OCI-LY1 (cell line): ENCODE measurements at regions not wholly inside any gene's neighbourhood (a gene's known extent, or its start where the extent isn't known, plus 50 kb on each side); places are given as distances from the start of the nearest gene placed in this dataset.

Experiments used
- H2AFZ ChIP-seq: fragments of 200-600 bp; sonication (generic), shearing (Covaris generic); 2 replicates; pipeline ENCODE4 v1.6.0; 2014; ENCODE audit warnings: antibody characterized with exemption, mild to moderate bottlenecking, low read length
- H3F3A ChIP-seq: fragments of 200-600 bp; sonication (generic), shearing (Covaris generic); 2 replicates; pipeline ENCODE4 v1.6.0; 2014; ENCODE audit warnings: mild to moderate bottlenecking, antibody characterized with exemption, low read length, moderate library complexity; ENCODE audit not compliant: insufficient read depth
- H3K27ac ChIP-seq: fragments of 200-600 bp; sonication (generic); 2 replicates; pipeline ENCODE4 v1.5.1; 2014; ENCODE audit warnings: low read length, mixed run types, mild to moderate bottlenecking, low read depth; ENCODE audit not compliant: poor library complexity, severe bottlenecking
- H3K27me3 ChIP-seq: fragments of 200-600 bp; sonication (generic); 2 replicates; pipeline ENCODE4 v1.6.0; 2014; ENCODE audit warnings: antibody characterized with exemption, mild to moderate bottlenecking, low read length, moderate library complexity; ENCODE audit not compliant: insufficient read depth
- H3K36me3 ChIP-seq: fragments of 200-600 bp; sonication (generic); 2 replicates; pipeline ENCODE4 v1.6.1; 2014; ENCODE audit warnings: mild to moderate bottlenecking, antibody characterized with exemption, low read length, moderate library complexity, mixed read lengths; ENCODE audit not compliant: insufficient read depth
- H3K4me1 ChIP-seq: fragments of 200-600 bp; sonication (generic); 2 replicates; pipeline ENCODE4 v1.5.1; 2014; ENCODE audit warnings: mild to moderate bottlenecking, low read length, moderate library complexity; ENCODE audit not compliant: insufficient read depth, severe bottlenecking
- H3K4me2 ChIP-seq: fragments of 200-600 bp; sonication (generic), shearing (Covaris generic); 2 replicates; pipeline ENCODE4 v1.6.1; 2014; ENCODE audit warnings: low read length
- H3K4me3 ChIP-seq: fragments of 200-600 bp; sonication (generic); 2 replicates; pipeline ENCODE4 v1.5.1; 2014; ENCODE audit warnings: low read length, low read depth, mild to moderate bottlenecking, mixed read lengths; ENCODE audit not compliant: poor library complexity, severe bottlenecking
- H3K79me2 ChIP-seq: fragments of 200-600 bp; shearing (Covaris generic); 2 replicates; pipeline ENCODE4 v1.6.1; 2016; ENCODE audit warnings: mixed run types, low read length, mixed read lengths; ENCODE audit not compliant: insufficient read depth
- H3K9ac ChIP-seq: fragments of 200-600 bp; sonication (generic), shearing (Covaris generic); 2 replicates; pipeline ENCODE4 v1.6.1; 2014; ENCODE audit warnings: mild to moderate bottlenecking, low read length, mixed read lengths
- H3K9me2 ChIP-seq: fragments of 200-600 bp; sonication (generic), shearing (Covaris generic); 2 replicates; pipeline ENCODE4 v1.6.1; 2014; ENCODE audit warnings: low read depth, mild to moderate bottlenecking, low read length, mixed read lengths
- H3K9me3 ChIP-seq: fragments of 200-600 bp; shearing (Covaris generic); 2 replicates; pipeline ENCODE4 v1.6.1; 2014; ENCODE audit warnings: low read length, mixed read lengths
- H4K20me1 ChIP-seq: fragments of 200-600 bp; sonication (generic), shearing (Covaris generic); 2 replicates; pipeline ENCODE4 v1.6.0; 2016; ENCODE audit warnings: mild to moderate bottlenecking, low read length; ENCODE audit not compliant: insufficient read depth
- EZH2 ChIP-seq: fragments of 200-600 bp; sonication (generic), shearing (Covaris generic); IDR thresholded peaks from 2 replicates; pipeline ENCODE4 v1.8.0; 2017; ENCODE audit warnings: borderline replicate concordance, mixed run types, mild to moderate bottlenecking, antibody characterized with exemption, low read length, moderate library complexity, mixed read lengths
- TF ChIP-seq, protein P1 (sequence below): fragments of 200-600 bp; sonication (generic), shearing (Covaris generic); IDR thresholded peaks from 2 replicates; pipeline ENCODE4 v1.5.1; 2017; ENCODE audit warnings: mild to moderate bottlenecking, antibody characterized with exemption, low read length, moderate library complexity, mixed read lengths

DNA sequence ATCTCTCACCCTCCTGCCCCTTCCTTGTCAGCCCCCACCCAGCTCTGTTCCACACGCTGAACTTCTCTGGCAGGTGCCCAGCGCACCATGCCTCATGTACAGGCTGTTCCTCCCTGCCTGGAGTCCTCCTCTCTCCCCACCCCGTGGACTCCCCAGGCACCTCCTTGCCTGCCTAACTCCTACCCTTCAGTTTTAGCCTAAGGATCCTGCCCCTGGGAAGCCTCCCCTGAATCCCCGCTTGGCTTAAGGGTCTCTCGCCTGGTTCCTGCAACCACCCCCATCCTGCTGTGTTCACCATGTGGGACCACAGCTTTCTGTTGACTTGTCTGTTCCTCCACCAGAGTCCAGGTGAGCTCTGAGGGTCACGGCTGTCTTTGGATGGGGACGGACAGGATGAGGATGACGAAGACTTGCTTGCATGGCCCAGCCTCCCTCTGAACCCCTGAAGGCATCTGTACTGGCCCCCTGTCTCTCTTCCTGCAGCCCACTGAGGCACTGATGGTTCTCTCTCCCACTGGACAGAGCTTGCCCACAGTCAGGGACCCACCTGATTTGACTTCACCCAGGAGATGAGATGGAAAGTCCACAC is 153.2 kb upstream of the C1orf174 start:
- no peaks in the 10 kb centered on the region for H4K20me1 ChIP-seq
- no peaks in the 10 kb centered on the region for H3K79me2 ChIP-seq
- H2AFZ ChIP-seq, result no peak overlapping the region
- H3F3A ChIP-seq, result peaks cover 6% of the 10 kb centered on the region; the same call in 1 of the 2 replicates
- H3K9me3 ChIP-seq, result no peaks in the 10 kb centered on the region
- H3K27me3 ChIP-seq, result no peaks in the 10 kb centered on the region
- no peaks in the 10 kb centered on the region for H3K9me2 ChIP-seq
- peaks cover 85% of the 10 kb centered on the region for H3K4me1 ChIP-seq
- H3K9ac ChIP-seq, result peak overlapping the region; percentile 71
- H3K27ac ChIP-seq, result peak overlapping the region; percentile 93
- TF ChIP-seq, protein P1, sequence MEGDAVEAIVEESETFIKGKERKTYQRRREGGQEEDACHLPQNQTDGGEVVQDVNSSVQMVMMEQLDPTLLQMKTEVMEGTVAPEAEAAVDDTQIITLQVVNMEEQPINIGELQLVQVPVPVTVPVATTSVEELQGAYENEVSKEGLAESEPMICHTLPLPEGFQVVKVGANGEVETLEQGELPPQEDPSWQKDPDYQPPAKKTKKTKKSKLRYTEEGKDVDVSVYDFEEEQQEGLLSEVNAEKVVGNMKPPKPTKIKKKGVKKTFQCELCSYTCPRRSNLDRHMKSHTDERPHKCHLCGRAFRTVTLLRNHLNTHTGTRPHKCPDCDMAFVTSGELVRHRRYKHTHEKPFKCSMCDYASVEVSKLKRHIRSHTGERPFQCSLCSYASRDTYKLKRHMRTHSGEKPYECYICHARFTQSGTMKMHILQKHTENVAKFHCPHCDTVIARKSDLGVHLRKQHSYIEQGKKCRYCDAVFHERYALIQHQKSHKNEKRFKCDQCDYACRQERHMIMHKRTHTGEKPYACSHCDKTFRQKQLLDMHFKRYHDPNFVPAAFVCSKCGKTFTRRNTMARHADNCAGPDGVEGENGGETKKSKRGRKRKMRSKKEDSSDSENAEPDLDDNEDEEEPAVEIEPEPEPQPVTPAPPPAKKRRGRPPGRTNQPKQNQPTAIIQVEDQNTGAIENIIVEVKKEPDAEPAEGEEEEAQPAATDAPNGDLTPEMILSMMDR, result no peak
- no peak for TF ChIP-seq EZH2
- H3K4me2 ChIP-seq, result peak overlapping the region; percentile 76
- H3K4me3 ChIP-seq, result peak overlapping the region; percentile 44
- no peaks in the 10 kb centered on the region for H3K36me3 ChIP-seq

DNA sequence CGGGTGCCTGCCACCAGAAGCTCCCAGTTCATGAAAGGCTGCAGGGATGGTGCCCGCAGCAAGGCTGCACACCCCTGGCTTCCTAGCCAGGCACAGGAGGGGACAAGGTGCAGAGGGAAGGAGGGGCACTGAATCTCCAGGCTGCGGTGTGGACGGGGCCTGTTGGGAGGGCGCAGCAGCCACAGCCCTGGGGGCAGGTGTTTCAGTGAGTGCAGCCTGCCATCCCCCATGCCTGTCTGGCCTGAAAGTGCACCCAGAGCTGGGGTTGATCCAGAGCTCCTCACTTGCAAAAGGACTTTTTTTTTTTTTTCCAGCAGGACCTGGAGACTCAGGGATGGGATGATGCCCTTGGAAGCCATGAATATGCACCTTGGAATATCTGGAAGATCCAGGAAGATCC is 153.7 kb upstream of the C1orf174 start:
- peak overlapping the region; percentile 44 for H3K4me3 ChIP-seq
- TF ChIP-seq, protein P1, result no peak
- TF ChIP-seq EZH2, result no peak

GRCh38 chr1:4055294-4055967 is 155.4 kb upstream of the C1orf174 start:
- no peaks in the 10 kb centered on the region for H3K9me3 ChIP-seq
- no peak overlapping the region for H2AFZ ChIP-seq
- H4K20me1 ChIP-seq, result no peaks in the 10 kb centered on the region
- peaks cover 6% of the 10 kb centered on the region; the same call in 1 of the 2 replicates for H3F3A ChIP-seq
- no peaks in the 10 kb centered on the region for H3K9me2 ChIP-seq
- H3K9ac ChIP-seq, result peak overlapping the region; percentile 11; the same call in 1 of the 2 replicates
- no peaks in the 10 kb centered on the region for H3K36me3 ChIP-seq
- H3K4me3 ChIP-seq, result no peak overlapping the region
- no peaks in the 10 kb centered on the region for H3K79me2 ChIP-seq
- peak overlapping the region; percentile 93 for H3K27ac ChIP-seq
- peak overlapping the region; percentile 10; the same call in 1 of the 2 replicates for H3K4me2 ChIP-seq
- H3K4me1 ChIP-seq, result peaks cover 77% of the 10 kb centered on the region
- TF ChIP-seq, protein P1, result no peak
- TF ChIP-seq EZH2, result no peak
- no peaks in the 10 kb centered on the region for H3K27me3 ChIP-seq

More for the DNA sequence above, 153.7 kb upstream of the C1orf174 start:
- Histone ChIP-seq H3K4me1 (peaks cover 85% of the 10 kb centered on the region), H3K36me3 (no peaks in the 10 kb centered on the region), H3F3A (peaks cover 6% of the 10 kb centered on the region; the same call in 1 of the 2 replicates), H3K9me2 (no peaks in the 10 kb centered on the region), H3K27me3 (no peaks in the 10 kb centered on the region), H2AFZ (no peak overlapping the region), H3K9ac (peak overlapping the region; percentile 71), H3K9me3 (no peaks in the 10 kb centered on the region), H3K4me2 (peak overlapping the region; percentile 76), H3K27ac (peak overlapping the region; percentile 93), H4K20me1 (no peaks in the 10 kb centered on the region), H3K79me2 (no peaks in the 10 kb centered on the region)
